ENCODE measurements at regions not wholly inside any gene's neighbourhood (a gene's known extent, or its start where the extent isn't known, plus 50 kb on each side); places are given as distances from the start of the nearest gene placed in this dataset.

- no peaks in the 10 kb centered on the region for H3K36me3 ChIP-seq (ENCODE audit: control insufficient read depth, low read length)
Measured at GRCh38 chr6:14048837-14049236, 68.7 kb upstream of the CD83 start.

GRCh38 chr6:14051355-14051754 is 66.2 kb upstream of the CD83 start:
- TF ChIP-seq CTCF (IDR thresholded peaks at IDR 0.05; ENCODE audit: low read depth, low read length, poor library complexity, severe bottlenecking) (no peak), EZH2phosphoT487 (IDR thresholded peaks at IDR 0.05; ENCODE audit: borderline replicate concordance, low read length) (no peak)
- Histone ChIP-seq H3K79me2 (ENCODE audit: control insufficient read depth, low read length) (no peaks in the 10 kb centered on the region), H3K4me1 (ENCODE audit: control insufficient read depth, low read length) (no peaks in the 10 kb centered on the region), H3K4me2 (ENCODE audit: low read length) (no peak overlapping the region), H3F3A (ENCODE audit: control insufficient read depth, insufficient read depth) (no peaks in the 10 kb centered on the region), H3K9me2 (replicated peaks; ENCODE audit: control insufficient read depth, low read length) (no peaks in the 10 kb centered on the region), H3K27ac (ENCODE audit: low read depth, low read length) (no peak overlapping the region), H4K20me1 (ENCODE audit: control insufficient read depth, insufficient read depth, low read depth, low read length) (no peaks in the 10 kb centered on the region), H3K36me3 (ENCODE audit: control insufficient read depth, low read length) (no peaks in the 10 kb centered on the region), H3K9me3 (ENCODE audit: control insufficient read depth, insufficient read depth, low read length) (no peaks in the 10 kb centered on the region), H3K27me3 (ENCODE audit: control insufficient read depth, low read length) (peaks cover 43% of the 10 kb centered on the region), H3K4me3 (ENCODE audit: low read length) (no peak overlapping the region)

More at GRCh38 chr6:14048837-14049236, 68.7 kb upstream of the CD83 start:
- peaks cover 37% of the 10 kb centered on the region for H3K27me3 ChIP-seq (ENCODE audit: control insufficient read depth, low read length)
- TF ChIP-seq EZH2phosphoT487 (IDR thresholded peaks at IDR 0.05; ENCODE audit: borderline replicate concordance, low read length) (no peak), CTCF (IDR thresholded peaks at IDR 0.05; ENCODE audit: low read depth, low read length, poor library complexity, severe bottlenecking) (no peak)
- H3K27ac ChIP-seq (ENCODE audit: low read depth, low read length) = no peak overlapping the region
- no peaks in the 10 kb centered on the region for H4K20me1 ChIP-seq (ENCODE audit: control insufficient read depth, insufficient read depth, low read depth, low read length)
- H3K9me3 ChIP-seq (ENCODE audit: control insufficient read depth, insufficient read depth, low read length) = no peaks in the 10 kb centered on the region
- no peaks in the 10 kb centered on the region for H3F3A ChIP-seq (ENCODE audit: control insufficient read depth, insufficient read depth)
- H3K4me2 ChIP-seq (ENCODE audit: low read length) = no peak overlapping the region
- no peak overlapping the region for H3K4me3 ChIP-seq (ENCODE audit: low read length)
- H3K9me2 ChIP-seq (replicated peaks; ENCODE audit: control insufficient read depth, low read length) = no peaks in the 10 kb centered on the region
- no peaks in the 10 kb centered on the region for H3K79me2 ChIP-seq (ENCODE audit: control insufficient read depth, low read length)
- H3K4me1 ChIP-seq (ENCODE audit: control insufficient read depth, low read length) = no peaks in the 10 kb centered on the region

DNA sequence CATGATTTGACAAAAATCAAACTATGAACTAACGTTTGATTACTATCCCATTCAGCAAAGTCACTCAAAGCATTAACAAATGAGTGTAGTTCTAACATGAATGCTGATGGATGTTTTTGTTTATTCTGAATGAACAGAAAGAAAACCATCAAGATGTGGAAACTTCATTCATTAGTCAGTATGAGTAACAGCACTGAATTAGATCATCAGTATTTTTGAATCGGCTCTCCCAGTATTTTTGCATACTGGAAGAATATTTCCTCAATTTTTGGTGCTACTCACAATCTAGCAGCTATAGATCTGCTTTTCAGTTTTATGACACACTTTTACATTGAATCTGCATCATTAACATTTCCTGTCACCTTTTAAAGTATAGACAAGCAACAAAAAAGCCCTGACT is 63.8 kb upstream of the CD83 start:
- no peak for TF ChIP-seq EZH2phosphoT487 (IDR thresholded peaks at IDR 0.05; ENCODE audit: borderline replicate concordance, low read length)
- TF ChIP-seq CTCF (IDR thresholded peaks at IDR 0.05; ENCODE audit: low read depth, low read length, poor library complexity, severe bottlenecking) = no peak
- Histone ChIP-seq H3K27me3 (ENCODE audit: control insufficient read depth, low read length) (peaks cover 44% of the 10 kb centered on the region), H3K27ac (ENCODE audit: low read depth, low read length) (no peak overlapping the region), H3K9me2 (replicated peaks; ENCODE audit: control insufficient read depth, low read length) (no peaks in the 10 kb centered on the region), H3K4me3 (ENCODE audit: low read length) (no peak overlapping the region), H3K9me3 (ENCODE audit: control insufficient read depth, insufficient read depth, low read length) (no peaks in the 10 kb centered on the region), H3K36me3 (ENCODE audit: control insufficient read depth, low read length) (no peaks in the 10 kb centered on the region), H3K4me1 (ENCODE audit: control insufficient read depth, low read length) (no peaks in the 10 kb centered on the region), H4K20me1 (ENCODE audit: control insufficient read depth, insufficient read depth, low read depth, low read length) (no peaks in the 10 kb centered on the region), H3F3A (ENCODE audit: control insufficient read depth, insufficient read depth) (no peaks in the 10 kb centered on the region), H3K4me2 (ENCODE audit: low read length) (no peak overlapping the region), H3K79me2 (ENCODE audit: control insufficient read depth, low read length) (no peaks in the 10 kb centered on the region)

GRCh38 chr6:14055541-14055940 is 62.0 kb upstream of the CD83 start:
- no peaks in the 10 kb centered on the region for H3K36me3 ChIP-seq (ENCODE audit: control insufficient read depth, low read length)
- no peaks in the 10 kb centered on the region for H3F3A ChIP-seq (ENCODE audit: control insufficient read depth, insufficient read depth)
- no peak overlapping the region for H3K27ac ChIP-seq (ENCODE audit: low read depth, low read length)
- H3K27me3 ChIP-seq (ENCODE audit: control insufficient read depth, low read length) = peaks cover 49% of the 10 kb centered on the region
- H3K4me1 ChIP-seq (ENCODE audit: control insufficient read depth, low read length) = no peaks in the 10 kb centered on the region
- no peak overlapping the region for H3K4me3 ChIP-seq (ENCODE audit: low read length)
- no peaks in the 10 kb centered on the region for H3K79me2 ChIP-seq (ENCODE audit: control insufficient read depth, low read length)
- TF ChIP-seq EZH2phosphoT487 (IDR thresholded peaks at IDR 0.05; ENCODE audit: borderline replicate concordance, low read length) = no peak
- TF ChIP-seq CTCF (IDR thresholded peaks at IDR 0.05; ENCODE audit: low read depth, low read length, poor library complexity, severe bottlenecking) = no peak
- H4K20me1 ChIP-seq (ENCODE audit: control insufficient read depth, insufficient read depth, low read depth, low read length) = no peaks in the 10 kb centered on the region
- no peaks in the 10 kb centered on the region for H3K9me2 ChIP-seq (replicated peaks; ENCODE audit: control insufficient read depth, low read length)
- H3K9me3 ChIP-seq (ENCODE audit: control insufficient read depth, insufficient read depth, low read length) = no peaks in the 10 kb centered on the region
- H3K4me2 ChIP-seq (ENCODE audit: low read length) = no peak overlapping the region
